OCI-LY3 (cell line): ENCODE measurements at regions not wholly inside any gene's neighbourhood (a gene's known extent, or its start where the extent isn't known, plus 50 kb on each side); places are given as distances from the start of the nearest gene placed in this dataset.

Source experiments
- EZH2phosphoT487 ChIP-seq: fragments of 200-600 bp; shearing (Covaris generic); IDR thresholded peaks from 2 replicates; pipeline ENCODE4 v1.6.1; 2018; ENCODE audit warnings: antibody characterized with exemption, mixed run types, low read depth
- TF ChIP-seq, protein P1 (sequence below): fragments of 200-600, 300-600 bp; sonication (generic); IDR thresholded peaks from 2 replicates; pipeline ENCODE4 v1.5.1; 2014; ENCODE audit warnings: antibody characterized with exemption, low read length, low read depth

DNA sequence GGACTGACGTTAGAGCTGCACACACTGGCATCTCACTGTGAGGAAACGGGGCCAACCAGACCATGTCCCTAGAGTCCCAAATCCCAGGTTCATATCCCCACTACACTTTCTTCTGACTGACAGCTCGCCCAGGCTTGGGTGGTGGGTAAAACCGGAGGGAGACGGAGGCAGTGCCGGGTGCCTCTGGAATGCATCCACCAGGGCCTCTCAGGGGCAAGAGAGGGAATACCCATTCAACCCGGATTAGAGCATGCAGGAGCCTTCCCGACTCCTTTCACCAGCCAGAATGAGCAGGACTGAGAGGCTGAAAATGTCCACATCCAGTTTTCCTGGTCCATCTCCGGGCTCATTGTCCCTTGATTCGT lies 297.2 kb downstream of the ADGRD1 start:
- TF ChIP-seq, protein P1, sequence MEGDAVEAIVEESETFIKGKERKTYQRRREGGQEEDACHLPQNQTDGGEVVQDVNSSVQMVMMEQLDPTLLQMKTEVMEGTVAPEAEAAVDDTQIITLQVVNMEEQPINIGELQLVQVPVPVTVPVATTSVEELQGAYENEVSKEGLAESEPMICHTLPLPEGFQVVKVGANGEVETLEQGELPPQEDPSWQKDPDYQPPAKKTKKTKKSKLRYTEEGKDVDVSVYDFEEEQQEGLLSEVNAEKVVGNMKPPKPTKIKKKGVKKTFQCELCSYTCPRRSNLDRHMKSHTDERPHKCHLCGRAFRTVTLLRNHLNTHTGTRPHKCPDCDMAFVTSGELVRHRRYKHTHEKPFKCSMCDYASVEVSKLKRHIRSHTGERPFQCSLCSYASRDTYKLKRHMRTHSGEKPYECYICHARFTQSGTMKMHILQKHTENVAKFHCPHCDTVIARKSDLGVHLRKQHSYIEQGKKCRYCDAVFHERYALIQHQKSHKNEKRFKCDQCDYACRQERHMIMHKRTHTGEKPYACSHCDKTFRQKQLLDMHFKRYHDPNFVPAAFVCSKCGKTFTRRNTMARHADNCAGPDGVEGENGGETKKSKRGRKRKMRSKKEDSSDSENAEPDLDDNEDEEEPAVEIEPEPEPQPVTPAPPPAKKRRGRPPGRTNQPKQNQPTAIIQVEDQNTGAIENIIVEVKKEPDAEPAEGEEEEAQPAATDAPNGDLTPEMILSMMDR: no peak
- no peak for TF ChIP-seq EZH2phosphoT487
